IMR-90 (cell line): ENCODE measurements at regions not wholly inside any gene's neighbourhood (a gene's known extent, or its start where the extent isn't known, plus 50 kb on each side); places are given as distances from the start of the nearest gene placed in this dataset.

Source experiments
- ATAC-seq: fragments of 200-7000 bp; cut with Tn5 transposase; 2 replicates; pipeline ENCODE4 v1.9.1; 2020; ENCODE audit warnings: low read depth, mild to moderate bottlenecking, moderate library complexity
- BruUV-seq: library from RNA; stranded (reverse); fragments of 400-500 nt; replicated peaks from 2 replicates; lab custom pipeline; 2021; lab: Mats Ljungman, UMichigan
- CTCF ChIA-PET: fragments of 300-600 bp; formaldehyde crosslinking; extraction: SDS; loops from one replicate; lab custom pipeline; 2021; ENCODE audit warnings: antibody characterized with exemption; lab: Yijun Ruan, JAX
- POLR2A ChIA-PET: fragments of 300-600 bp; sonication (Branson Sonifier 250); formaldehyde crosslinking; loops from one replicate; lab custom pipeline; 2022; ENCODE audit warnings: antibody characterized with exemption; ENCODE audit not compliant: unreplicated experiment; lab: Charles Lee
- DNase-seq: peaks from one replicate; pipeline ENCODE4 v3.0.0; 2013
- H2AFZ ChIP-seq: replicated peaks from 2 replicates; pipeline ENCODE3; 2013; ENCODE audit warnings: low read length, mild to moderate bottlenecking; ENCODE audit not compliant: poor library complexity
- H2AK5ac ChIP-seq: 2 replicates; pipeline ENCODE4 v1.6.1; 2013; ENCODE audit warnings: low read depth, low read length, inconsistent platforms
- H2AK9ac ChIP-seq: replicated peaks from 2 replicates; pipeline ENCODE3; 2013; ENCODE audit warnings: mild to moderate bottlenecking, low read depth, low read length, moderate library complexity; ENCODE audit not compliant: poor library complexity
- H2BK120ac ChIP-seq: 2 replicates; pipeline ENCODE4 v1.6.1; 2013; ENCODE audit warnings: low read depth, low read length, inconsistent platforms
- H2BK15ac ChIP-seq: 3 replicates; pipeline ENCODE4 v1.6.1; 2013; ENCODE audit warnings: low read depth, low read length, inconsistent platforms
- H2BK20ac ChIP-seq: 2 replicates; pipeline ENCODE4 v1.6.1; 2013; ENCODE audit warnings: low read depth, mild to moderate bottlenecking, inconsistent platforms, low read length, moderate library complexity
- H2BK5ac ChIP-seq: 2 replicates; pipeline ENCODE4 v1.6.1; 2013; ENCODE audit warnings: mild to moderate bottlenecking, low read depth, low read length, inconsistent platforms; ENCODE audit not compliant: poor library complexity, severe bottlenecking
- H3K14ac ChIP-seq: replicated peaks from 2 replicates; pipeline ENCODE4 v1.6.1; 2013; ENCODE audit warnings: low read depth, low read length, inconsistent platforms
- H3K18ac ChIP-seq: 2 replicates; pipeline ENCODE4 v1.6.1; 2013; ENCODE audit warnings: low read depth, low read length, control low read depth
- H3K23ac ChIP-seq: 2 replicates; pipeline ENCODE4 v1.6.1; 2013; ENCODE audit warnings: low read depth, low read length, inconsistent platforms
- H3K27ac ChIP-seq: 2 replicates; pipeline ENCODE4 v1.5.1; 2013; ENCODE audit warnings: mild to moderate bottlenecking, control low read depth, low read length; ENCODE audit not compliant: insufficient read depth
- H3K27me3 ChIP-seq: 2 replicates; pipeline ENCODE4 v1.6.1; 2013; ENCODE audit warnings: low read length; ENCODE audit not compliant: control insufficient read depth, insufficient read depth
- H3K36me3 ChIP-seq: 2 replicates; pipeline ENCODE4 v1.6.1; 2013; ENCODE audit warnings: low read length, mixed read lengths; ENCODE audit not compliant: control insufficient read depth, insufficient read depth
- H3K4ac ChIP-seq: 2 replicates; pipeline ENCODE4 v1.6.1; 2013; ENCODE audit warnings: low read depth, low read length, inconsistent platforms
- H3K4me1 ChIP-seq: 2 replicates; pipeline ENCODE4 v1.6.1; 2013; ENCODE audit warnings: low read length, mixed read lengths; ENCODE audit not compliant: control insufficient read depth, insufficient read depth
- H3K4me2 ChIP-seq: 2 replicates; pipeline ENCODE4 v1.6.1; 2013; ENCODE audit warnings: low read depth, mild to moderate bottlenecking, control low read depth, low read length, moderate library complexity
- H3K4me3 ChIP-seq: 2 replicates; pipeline ENCODE4 v1.5.1; 2013; ENCODE audit warnings: low read depth, mild to moderate bottlenecking, control low read depth, low read length, moderate library complexity; ENCODE audit not compliant: insufficient read depth
- H3K56ac ChIP-seq: 2 replicates; pipeline ENCODE4 v1.6.1; 2013; ENCODE audit warnings: low read length, inconsistent platforms; ENCODE audit not compliant: insufficient read depth; ENCODE audit errors: extremely low read depth
- H3K79me1 ChIP-seq, 2 experiments: 2 replicates each; pipeline ENCODE4 v1.6.1; 2013; ENCODE audit warnings: low read length in 2 of 2, inconsistent platforms in 1 of 2, low read depth in 1 of 2
- H3K9ac ChIP-seq: 2 replicates; pipeline ENCODE4 v1.6.1; 2013; ENCODE audit warnings: low read depth, low read length, control low read depth
- H3K9me1 ChIP-seq: 2 replicates; pipeline ENCODE4 v1.6.1; 2013; ENCODE audit warnings: low read length, inconsistent platforms; ENCODE audit not compliant: insufficient read depth
- H3K9me3 ChIP-seq: 2 replicates; pipeline ENCODE4 v1.6.1; 2013; ENCODE audit warnings: low read length; ENCODE audit not compliant: control insufficient read depth, insufficient read depth
- H4K20me1 ChIP-seq: 2 replicates; pipeline ENCODE4 v1.6.1; 2013; ENCODE audit warnings: low read length, inconsistent platforms; ENCODE audit not compliant: insufficient read depth
- H4K5ac ChIP-seq: 2 replicates; pipeline ENCODE4 v1.6.1; 2013; ENCODE audit warnings: mild to moderate bottlenecking, low read depth, low read length, control low read depth
- H4K8ac ChIP-seq, 2 experiments: 2 replicates each; pipeline ENCODE4 v1.6.1; 2013; ENCODE audit warnings: low read depth in 2 of 2, low read length in 2 of 2, control low read depth in 1 of 2, inconsistent platforms in 1 of 2
- H4K91ac ChIP-seq: 2 replicates; pipeline ENCODE4 v1.6.1; 2013; ENCODE audit warnings: low read depth, low read length, inconsistent platforms; ENCODE audit not compliant: insufficient read depth
- CEBPB ChIP-seq: IDR thresholded peaks from 2 replicates; pipeline ENCODE4 v1.6.1; 2012; ENCODE audit warnings: low read depth, low read length, improper control_type of control experiment
- NFE2L2 ChIP-seq: fragments of 150-350 bp; IDR thresholded peaks from 2 replicates; pipeline ENCODE4 v1.6.1; 2016; ENCODE audit warnings: low read depth, mild to moderate bottlenecking, low read length
- WGBS, 2 experiments: methylation state at CpG; one replicate each; pipeline versions ENCODE4 v1.1.5 to v1.1.7; 2013; ENCODE audit warnings: missing lambda C conversion rate in 2 of 2; ENCODE audit not compliant: insufficient read length in 1 of 2; ENCODE audit errors: extremely low coverage in 2 of 2; 5-methylcytosine and 5-hydroxymethylcytosine counted together
- dilution Hi-C: fragments of 300-500 bp; cut with HindIII; formaldehyde crosslinking; loops from one replicate; pipeline ENCODE4 v1.14.3; 2018; ENCODE audit warnings: low sequenced_read_pairs; ENCODE audit not compliant: unreplicated experiment
- in situ Hi-C: fragments of 300-500 bp; cut with MboI; formaldehyde crosslinking; loops from 3 replicates; pipeline ENCODE4 v1.14.3; 2019; ENCODE audit warnings: low sequenced_read_pairs, inconsistent platforms, mixed read lengths
- intact Hi-C: fragments of 100-400 bp; cut with micrococcal nuclease; formaldehyde crosslinking; loops from 2 replicates; pipeline ENCODE4 v1.10.0; 2022

DNA sequence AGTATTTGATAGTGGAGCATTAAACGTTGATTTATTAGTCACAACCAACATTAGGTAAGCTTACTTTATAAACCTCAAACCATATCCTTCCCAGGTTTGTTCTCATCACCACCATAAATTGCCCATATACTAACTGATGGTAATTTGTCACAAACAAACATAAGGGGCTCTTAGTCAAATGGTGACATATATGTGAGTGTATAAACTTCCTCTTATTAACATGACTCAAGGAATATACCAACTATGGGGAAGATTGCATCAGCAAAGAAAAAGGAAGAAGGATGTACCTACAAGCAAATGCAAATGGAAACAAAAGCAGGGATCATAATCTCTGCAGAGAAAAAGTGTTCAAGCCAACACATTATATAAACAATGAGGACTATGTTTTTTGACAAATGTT, 418.2 kb upstream of the AKR1E2 start:
- Histone ChIP-seq H4K91ac (peak overlapping the region; percentile 70; the same call in 1 of the 2 replicates), H3K9ac (no peak overlapping the region), H2BK20ac (peak overlapping the region; percentile 71; the same call in 1 of the 2 replicates), H3K27me3 (no peaks in the 10 kb centered on the region), H4K5ac (no peak overlapping the region), H2BK5ac (no peak overlapping the region), H3K27ac (no peak overlapping the region), H3K36me3 (no peaks in the 10 kb centered on the region), H3K18ac (no peak overlapping the region; the same call in 1 of the 2 replicates), H3K56ac (no peak overlapping the region), H2AK5ac (no peak overlapping the region), H4K8ac (peak overlapping the region in 1 of 2 experiments; percentile 46; a peak in 2 of 4 replicates), H3K4ac (no peak overlapping the region), H3K4me2 (no peak overlapping the region), H3K79me1 (no peaks in the 10 kb centered on the region), H2BK120ac (0 out of 2 replicates have a peak overlapping the region, but pooled peaks have one; percentile 32), H2AK9ac (no peak overlapping the region), H3K23ac (0 out of 2 replicates have a peak overlapping the region, but pooled peaks have one; percentile 31), H3K9me1 (peaks cover 3% of the 10 kb centered on the region), H2BK15ac (0 out of 3 replicates have a peak overlapping the region, but pooled peaks have one; percentile 1), H3K4me3 (no peak overlapping the region), H3K4me1 (peaks cover 1% of the 10 kb centered on the region; the same call in 1 of the 2 replicates), H3K14ac (peak overlapping the region; percentile 50; the same call in 1 of the 2 replicates), H3K9me3 (no peaks in the 10 kb centered on the region), H2AFZ (no peak overlapping the region), H4K20me1 (no peaks in the 10 kb centered on the region)
- no CpG with 5 or more reads among the region's 1 CpG for whole genome bisulfite sequencing, 2 experiments
- in situ Hi-C loops (no loop called here), dilution Hi-C loops (no loop called here), intact Hi-C loops (no loop called here)
- POLR2A ChIA-PET: no interaction called here
- ATAC-seq: 0 out of 2 replicates have a peak, but pooled peaks have one; percentile 21
- DNase-seq: peak; percentile 85
- no peak for TF ChIP-seq NFE2L2
- peak; percentile 91 for TF ChIP-seq CEBPB
- BruUV-seq: no TSS peak
- CTCF ChIA-PET: no interaction called here
